Neural cell (in vitro differentiated cells): ENCODE measurements at regions not wholly inside any gene's neighbourhood (a gene's known extent, or its start where the extent isn't known, plus 50 kb on each side); places are given as distances from the start of the nearest gene placed in this dataset.

Experiments used
- EP300 ChIP-seq: fragments of 450-650 bp; conservative IDR thresholded peaks from 2 replicates; pipeline ENCODE4 v1.6.1; 2014; ENCODE audit warnings: antibody characterized with exemption, mild to moderate bottlenecking, moderate library complexity; ENCODE audit not compliant: poor library complexity, severe bottlenecking
- EZH2 ChIP-seq: fragments of 200-600, 300-800 bp; shearing (Covaris generic), sonication (generic); IDR thresholded peaks from 2 replicates; pipeline ENCODE4 v1.6.1; 2014; ENCODE audit warnings: antibody characterized with exemption, low read length, borderline replicate concordance, mild to moderate bottlenecking; ENCODE audit not compliant: insufficient read depth, poor library complexity, severe bottlenecking
- RAD21 ChIP-seq: fragments of 450-650 bp; conservative IDR thresholded peaks from 2 replicates; pipeline ENCODE4 v1.6.1; 2014; ENCODE audit warnings: antibody characterized with exemption, mild to moderate bottlenecking, moderate library complexity
- SMC3 ChIP-seq: fragments of 450-650 bp; conservative IDR thresholded peaks from 2 replicates; pipeline ENCODE4 v1.6.1; 2014; ENCODE audit warnings: antibody characterized with exemption, mild to moderate bottlenecking, moderate library complexity; ENCODE audit not compliant: poor library complexity
- TF ChIP-seq, protein P1 (sequence below): fragments of 450-650 bp; IDR thresholded peaks from 2 replicates; pipeline ENCODE4 v1.5.1; 2014; ENCODE audit warnings: antibody characterized with exemption, mild to moderate bottlenecking, moderate library complexity; ENCODE audit not compliant: poor library complexity, severe bottlenecking

GRCh38 chr18:47618758-47619157 is 311.7 kb downstream of the SMAD2 start:
- TF ChIP-seq, protein P1, sequence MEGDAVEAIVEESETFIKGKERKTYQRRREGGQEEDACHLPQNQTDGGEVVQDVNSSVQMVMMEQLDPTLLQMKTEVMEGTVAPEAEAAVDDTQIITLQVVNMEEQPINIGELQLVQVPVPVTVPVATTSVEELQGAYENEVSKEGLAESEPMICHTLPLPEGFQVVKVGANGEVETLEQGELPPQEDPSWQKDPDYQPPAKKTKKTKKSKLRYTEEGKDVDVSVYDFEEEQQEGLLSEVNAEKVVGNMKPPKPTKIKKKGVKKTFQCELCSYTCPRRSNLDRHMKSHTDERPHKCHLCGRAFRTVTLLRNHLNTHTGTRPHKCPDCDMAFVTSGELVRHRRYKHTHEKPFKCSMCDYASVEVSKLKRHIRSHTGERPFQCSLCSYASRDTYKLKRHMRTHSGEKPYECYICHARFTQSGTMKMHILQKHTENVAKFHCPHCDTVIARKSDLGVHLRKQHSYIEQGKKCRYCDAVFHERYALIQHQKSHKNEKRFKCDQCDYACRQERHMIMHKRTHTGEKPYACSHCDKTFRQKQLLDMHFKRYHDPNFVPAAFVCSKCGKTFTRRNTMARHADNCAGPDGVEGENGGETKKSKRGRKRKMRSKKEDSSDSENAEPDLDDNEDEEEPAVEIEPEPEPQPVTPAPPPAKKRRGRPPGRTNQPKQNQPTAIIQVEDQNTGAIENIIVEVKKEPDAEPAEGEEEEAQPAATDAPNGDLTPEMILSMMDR: no peak
- no peak for TF ChIP-seq EP300
- TF ChIP-seq EZH2: no peak
- no peak for TF ChIP-seq SMC3
- no peak for TF ChIP-seq RAD21
